Omental fat pad (tissue), 3 donors: ENCODE measurements at regions not wholly inside any gene's neighbourhood (a gene's known extent, or its start where the extent isn't known, plus 50 kb on each side); places are given as distances from the start of the nearest gene placed in this dataset.

ENCODE experiments used
- ATAC-seq: fragments of 150-250 bp; one replicate; pipeline ENCODE4 v1.9.1; 2016; ENCODE audit warnings: mild to moderate bottlenecking, moderate library complexity; ENCODE audit not compliant: low FRiP score
- DNase-seq: peaks from one replicate; pipeline ENCODE4 v3.0.0-alpha.2; 2019; ENCODE audit warnings: low spot score
- CTCF ChIP-seq, 3 donors: fragments of 450-650 bp; IDR thresholded peaks; one replicate each; pipeline ENCODE4 v1.5.1; 2016 to 2017; ENCODE audit warnings: antibody characterized with exemption in 3 of 3, mild to moderate bottlenecking in 3 of 3, moderate library complexity in 2 of 3

GRCh38 chr9:90508940-90509339, 133.7 kb downstream of the DIRAS2 start:
- no peak for ATAC-seq

GRCh38 chr9:90511711-90512110, 130.9 kb downstream of the DIRAS2 start:
- TF ChIP-seq CTCF (IDR thresholded peaks at IDR 0.05): no peak
- ATAC-seq (no peak), DNase-seq (no peak)

More at GRCh38 chr9:90508940-90509339, 133.7 kb downstream of the DIRAS2 start:
- DNase-seq: no peak
- no peak for TF ChIP-seq CTCF (IDR thresholded peaks at IDR 0.05)

- DNase-seq: no peak
- no peak for TF ChIP-seq CTCF (IDR thresholded peaks at IDR 0.05)
- no peak for ATAC-seq
These were observed 127.7 kb downstream of the DIRAS2 start for GRCh38 chr9:90514877-90515276.

GRCh38 chr9:90515510-90515909, 127.1 kb downstream of the DIRAS2 start:
- no peak for TF ChIP-seq CTCF (IDR thresholded peaks at IDR 0.05)
- ATAC-seq (no peak), DNase-seq (no peak)

GRCh38 chr9:90517103-90517502, 125.5 kb downstream of the DIRAS2 start:
- no peak for TF ChIP-seq CTCF (IDR thresholded peaks at IDR 0.05)
- no peak for ATAC-seq
- DNase-seq: no peak

- ATAC-seq (no peak), DNase-seq (no peak)
- TF ChIP-seq CTCF (IDR thresholded peaks at IDR 0.05): no peak
These were observed 120.6 kb downstream of the DIRAS2 start for GRCh38 chr9:90521811-90522570.

- ATAC-seq: no peak
- no peak for DNase-seq
- no peak for TF ChIP-seq CTCF (IDR thresholded peaks at IDR 0.05)
These were observed 118.7 kb downstream of the DIRAS2 start for GRCh38 chr9:90523958-90524357.
